Caki2 (cell line): ENCODE measurements at regions not wholly inside any gene's neighbourhood (a gene's known extent, or its start where the extent isn't known, plus 50 kb on each side); places are given as distances from the start of the nearest gene placed in this dataset.

Experiments
- DNase-seq: peaks from one replicate; pipeline ENCODE4 v3.0.0-alpha.2; 2015; ENCODE audit warnings: low read depth
- in situ Hi-C: cut with HindIII; loops from 2 replicates; pipeline ENCODE4 v1.10.0; 2016; ENCODE audit warnings: low sequenced_read_pairs, low pct_unique_long_range_greater_than_20kb, mixed read lengths

- no peak for DNase-seq
- in situ Hi-C loops: no loop called here
Observed at GRCh38 chr12:30835216-30835615, 80.5 kb upstream of the CAPRIN2 start.

GRCh38 chr12:30830751-30831150, 76.0 kb upstream of the CAPRIN2 start:
- in situ Hi-C loops: no loop called here
- no peak for DNase-seq

DNA sequence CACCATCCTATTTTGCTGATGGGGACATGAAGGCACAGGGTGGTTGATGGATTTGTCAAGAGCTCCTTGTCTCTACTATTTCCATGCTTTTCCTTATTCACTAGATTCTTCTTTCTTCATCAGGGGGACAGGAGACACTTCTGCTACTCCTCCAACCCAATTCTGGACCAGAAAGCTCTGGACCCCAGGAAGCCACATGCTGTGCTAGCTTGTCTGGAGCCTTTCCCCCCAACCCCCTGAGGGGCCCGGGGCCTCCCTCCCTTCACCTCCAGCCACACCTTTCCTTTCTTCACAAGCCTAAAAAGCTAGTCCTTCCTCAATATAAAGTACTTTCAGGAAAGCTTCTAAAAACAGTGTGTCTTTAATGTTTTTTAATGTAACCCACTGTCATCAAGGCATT, 75.1 kb upstream of the CAPRIN2 start:
- in situ Hi-C loops: no loop called here
- DNase-seq: no peak

- in situ Hi-C loops: no loop called here
- peak; percentile 86 for DNase-seq
Observed at GRCh38 chr12:30828686-30829085, 73.9 kb upstream of the CAPRIN2 start.

GRCh38 chr12:30827101-30828066, 72.6 kb upstream of the CAPRIN2 start:
- DNase-seq: no peak
- in situ Hi-C loops: no loop called here

GRCh38 chr12:30826276-30826675, 71.5 kb upstream of the CAPRIN2 start:
- in situ Hi-C loops: no loop called here
- DNase-seq: no peak

DNA sequence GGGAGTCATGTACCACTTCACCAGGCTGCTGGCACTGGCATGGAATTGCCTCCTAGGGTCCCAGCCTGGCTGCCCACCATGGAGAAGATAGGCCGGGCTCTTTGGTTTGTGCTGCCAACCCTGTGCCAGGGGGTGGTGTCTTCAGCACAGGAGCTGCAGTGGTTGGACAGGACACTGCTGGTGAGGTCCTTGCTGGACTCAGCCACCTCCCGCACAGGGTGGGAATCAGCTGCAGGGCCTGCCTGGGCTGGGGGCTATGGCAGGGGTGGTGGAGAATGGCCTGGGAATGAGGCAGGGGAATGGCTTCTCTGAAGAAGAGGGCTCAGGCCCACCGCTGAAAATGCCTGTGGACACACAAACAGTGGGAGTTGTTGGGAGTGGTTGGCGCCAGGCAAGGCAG, 70.6 kb upstream of the CAPRIN2 start:
- in situ Hi-C loops: no loop called here
- DNase-seq: no peak

- no peak for DNase-seq
- in situ Hi-C loops: no loop called here
Observed at GRCh38 chr12:30824311-30824710, 69.6 kb upstream of the CAPRIN2 start.

DNA sequence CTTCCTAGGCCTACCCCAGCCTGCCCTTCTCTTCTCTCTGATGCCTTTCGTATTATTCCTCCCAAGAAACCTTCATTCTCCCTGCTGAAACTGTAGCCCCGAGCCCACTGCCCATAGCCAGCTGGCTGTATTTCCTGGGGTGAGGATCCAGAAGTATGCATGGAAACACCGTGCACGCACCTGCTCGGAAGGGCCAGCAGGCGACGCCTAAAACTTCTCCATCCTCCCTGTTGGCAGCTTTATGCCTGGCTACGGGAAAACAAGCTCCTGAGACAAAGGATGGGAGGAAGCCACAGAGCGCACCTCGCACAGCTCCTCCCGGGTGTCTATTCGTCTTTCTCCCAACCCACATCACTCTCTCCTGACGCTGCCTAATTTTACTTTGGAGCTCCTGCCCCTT, 69.0 kb upstream of the CAPRIN2 start:
- in situ Hi-C loops: no loop called here
- no peak for DNase-seq

DNA sequence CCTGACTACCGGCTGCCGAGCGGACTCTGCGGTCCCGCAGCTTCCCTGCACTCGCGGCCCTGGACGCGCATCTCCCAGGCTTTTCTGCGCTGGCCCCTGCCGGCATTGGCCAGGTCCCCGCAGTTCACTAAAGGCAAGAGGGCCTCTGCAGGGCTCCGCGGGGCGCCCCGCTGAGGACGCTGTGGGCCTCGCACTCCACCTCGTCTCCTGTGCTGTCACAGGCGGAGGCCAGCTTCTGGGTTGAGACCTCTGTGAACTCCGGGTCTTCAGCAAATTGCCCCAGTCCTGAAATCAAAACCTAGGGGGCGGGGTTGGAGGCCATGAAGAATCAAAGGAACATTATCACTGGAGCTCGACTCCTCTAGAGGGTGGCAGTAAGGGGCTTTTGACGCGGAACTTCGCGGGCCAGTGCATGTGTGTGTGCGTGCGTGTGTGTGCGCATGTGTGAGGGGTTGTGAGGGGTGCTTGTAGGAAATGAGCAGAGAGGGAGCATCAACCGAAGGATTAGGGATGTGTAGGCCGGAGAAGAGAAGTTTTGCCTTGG, 68.5 kb upstream of the CAPRIN2 start:
- in situ Hi-C loops: no loop called here
- no peak for DNase-seq

DNA sequence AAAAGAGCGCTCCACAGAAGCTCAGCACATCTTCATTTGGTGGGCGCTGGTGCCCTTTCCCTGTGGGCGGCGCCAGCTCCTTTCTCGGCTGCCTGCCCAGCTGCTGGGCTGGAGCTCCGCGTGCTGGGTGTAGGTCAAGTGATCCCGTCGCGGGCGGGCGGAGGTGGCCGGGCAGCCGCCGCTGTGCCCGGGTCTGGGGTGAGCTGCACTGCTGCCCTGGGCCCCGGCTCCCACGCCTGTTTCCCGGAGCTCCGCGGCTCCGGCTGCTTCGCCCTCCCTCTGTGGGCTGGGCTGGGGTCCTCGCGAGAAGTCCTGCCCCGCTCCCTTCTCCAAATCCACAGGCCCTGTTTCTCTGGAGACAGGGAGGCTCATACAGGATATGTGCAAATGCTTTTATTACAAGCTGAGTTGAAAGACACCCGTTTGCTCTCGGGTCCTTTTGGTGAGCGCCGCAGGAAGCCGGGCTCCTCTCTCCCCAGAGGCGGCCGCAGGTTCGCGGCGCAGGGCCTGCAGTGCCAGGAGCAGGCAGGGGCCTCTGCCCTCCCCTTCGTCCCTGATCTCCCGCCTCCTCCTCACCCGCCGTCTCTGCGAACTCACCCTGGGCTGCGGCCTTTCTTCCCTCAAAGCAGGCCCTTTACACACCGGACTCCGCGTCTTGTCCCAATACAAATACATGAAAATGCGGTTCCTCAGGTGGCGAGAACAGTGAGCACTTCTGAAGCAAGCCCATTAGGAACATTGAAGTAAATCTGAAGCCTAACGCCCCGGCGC, 67.8 kb upstream of the CAPRIN2 start:
- in situ Hi-C loops: no loop called here
- DNase-seq: no peak

GRCh38 chr12:30820406-30820946, 65.7 kb upstream of the CAPRIN2 start:
- in situ Hi-C loops: no loop called here
- no peak for DNase-seq

DNA sequence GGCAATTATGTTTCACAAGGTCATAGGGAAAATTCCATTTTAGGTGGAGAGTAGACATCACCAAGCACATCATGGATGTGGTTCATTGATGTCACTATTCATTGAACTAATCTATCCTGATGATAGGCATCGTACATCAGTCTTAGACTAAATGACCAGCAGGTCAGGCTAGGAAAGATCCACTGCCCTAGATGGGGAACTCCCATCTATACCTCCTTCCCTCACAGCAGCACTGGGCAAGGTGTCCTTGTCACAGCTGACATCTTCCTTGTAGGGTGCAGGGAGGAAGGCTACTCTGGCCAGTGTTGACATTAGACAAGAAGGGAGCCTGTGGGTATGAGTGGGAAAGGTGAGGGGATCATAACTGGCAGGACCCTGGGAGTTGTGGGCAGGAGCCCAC, 63.8 kb upstream of the CAPRIN2 start:
- in situ Hi-C loops: no loop called here
- no peak for DNase-seq

DNA sequence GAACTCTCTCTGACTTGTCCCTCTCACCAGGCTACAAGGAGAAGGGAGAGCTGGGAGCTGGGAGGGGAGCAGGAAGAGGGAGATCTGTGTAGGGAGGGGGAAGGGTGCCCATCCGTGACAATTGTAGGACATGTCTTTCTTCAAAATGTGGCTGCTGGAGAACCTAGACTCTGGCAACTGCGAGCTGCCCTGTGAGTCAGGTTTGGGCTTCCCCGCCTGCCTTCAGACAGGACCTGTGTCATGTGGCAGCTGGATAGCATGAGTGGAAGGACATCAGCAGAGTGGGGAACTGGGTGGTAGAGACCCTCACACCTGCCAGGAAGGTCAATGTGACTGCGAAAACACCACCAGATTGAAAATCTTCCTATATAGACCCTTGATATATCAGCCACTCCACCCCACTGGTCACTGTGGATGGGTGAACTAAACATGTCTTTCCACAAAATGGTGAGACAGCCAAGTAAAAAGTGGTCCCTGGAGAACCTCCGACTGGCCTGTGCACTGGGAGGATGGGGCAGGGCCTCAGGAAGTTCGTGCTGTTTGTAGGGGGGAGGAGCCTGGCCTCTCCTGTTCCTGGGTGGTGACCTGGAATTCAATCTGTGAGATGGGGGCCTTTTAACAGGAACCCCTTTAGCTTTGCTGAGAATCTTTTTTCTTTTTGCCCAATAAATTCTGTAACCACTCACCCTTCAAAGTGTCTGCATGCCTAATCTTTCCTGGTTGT, 62.2 kb upstream of the CAPRIN2 start:
- DNase-seq: no peak
- in situ Hi-C loops: no loop called here

DNA sequence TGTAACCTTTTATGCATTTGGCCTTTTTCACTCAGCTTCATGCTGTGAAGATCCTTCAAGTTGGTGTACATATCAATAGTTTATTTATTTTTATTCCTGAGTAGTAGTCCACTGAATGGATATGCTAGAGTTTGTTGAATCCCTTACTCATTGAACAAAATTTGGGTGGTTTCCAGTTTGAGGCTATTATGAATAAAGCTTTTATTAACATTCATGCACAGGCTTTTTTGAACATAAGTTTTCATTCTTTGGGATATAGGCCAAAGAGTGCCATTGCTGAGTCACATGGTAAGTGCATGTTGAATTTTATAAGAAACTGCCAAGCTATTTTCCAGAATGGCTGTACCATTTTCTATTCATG, 59.5 kb upstream of the CAPRIN2 start:
- in situ Hi-C loops: no loop called here
- no peak for DNase-seq

DNA sequence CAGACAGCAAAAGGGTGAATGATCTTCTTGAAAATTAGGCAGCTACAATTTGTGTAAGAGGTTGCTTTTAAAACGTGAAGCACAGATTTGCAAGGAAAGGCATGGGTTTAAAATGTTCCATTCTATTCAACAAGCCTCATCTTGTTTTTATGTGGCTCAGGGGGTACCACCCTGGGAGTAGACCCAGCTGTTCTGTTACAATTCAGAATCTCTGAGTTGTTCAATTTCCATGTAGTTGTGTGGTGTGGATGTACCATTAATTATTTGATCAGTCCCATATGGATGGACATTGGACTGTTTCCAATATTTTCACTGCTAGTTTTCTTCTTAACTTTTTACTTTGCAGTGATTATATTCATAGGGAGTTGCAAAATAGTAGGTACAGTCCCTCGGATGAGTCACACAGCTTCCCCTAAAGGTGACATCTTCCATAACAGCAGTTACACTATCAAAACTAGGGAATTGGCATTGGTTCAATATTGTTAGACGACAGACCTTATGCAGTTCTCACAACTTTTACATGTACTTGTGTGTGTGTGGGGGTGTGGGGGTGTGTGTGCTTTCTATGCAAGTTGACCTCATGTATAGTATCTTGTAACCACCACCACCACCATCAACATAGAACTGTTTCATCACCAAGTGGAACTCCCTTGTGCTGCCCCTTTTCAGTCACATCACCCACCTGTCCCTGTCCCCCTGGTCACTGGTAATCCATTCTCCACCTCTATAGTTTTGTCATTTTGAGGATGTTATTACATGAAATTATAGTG, 59.0 kb upstream of the CAPRIN2 start:
- in situ Hi-C loops: no loop called here
- DNase-seq: no peak

DNA sequence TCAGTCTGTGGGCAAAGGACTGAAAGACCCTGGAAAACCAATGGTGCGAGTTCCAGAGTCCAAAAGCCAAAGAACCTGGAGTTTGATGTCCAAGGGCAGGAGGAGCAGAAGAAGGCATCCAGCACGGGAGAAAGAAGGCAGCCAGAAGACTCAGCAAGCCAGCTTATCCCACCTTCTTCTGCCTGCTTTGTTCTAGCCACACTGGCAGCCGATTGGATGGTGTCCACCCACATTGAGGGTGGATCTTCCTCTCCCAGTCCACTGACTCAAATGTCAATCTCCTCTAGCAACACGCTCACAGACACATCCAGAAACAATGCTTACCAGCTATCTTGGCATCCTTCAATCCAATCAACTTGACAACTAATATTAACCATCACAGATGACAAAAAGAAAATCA, 57.2 kb upstream of the CAPRIN2 start:
- in situ Hi-C loops: no loop called here
- no peak for DNase-seq

GRCh38 chr12:30810918-30811317, 56.2 kb upstream of the CAPRIN2 start:
- in situ Hi-C loops: no loop called here
- no peak for DNase-seq
